ENCODE measurements at regions not wholly inside any gene's neighbourhood (a gene's known extent, or its start where the extent isn't known, plus 50 kb on each side); places are given as distances from the start of the nearest gene placed in this dataset.
A peak's percentile ranks its signal among the peaks of the same experiment; 100 is the strongest.
"Not testable (repeated sequence)": the region's sequence is repeated elsewhere in the genome, so short reads cannot be mapped to it uniquely, and the experiment has no call there.

DNA sequence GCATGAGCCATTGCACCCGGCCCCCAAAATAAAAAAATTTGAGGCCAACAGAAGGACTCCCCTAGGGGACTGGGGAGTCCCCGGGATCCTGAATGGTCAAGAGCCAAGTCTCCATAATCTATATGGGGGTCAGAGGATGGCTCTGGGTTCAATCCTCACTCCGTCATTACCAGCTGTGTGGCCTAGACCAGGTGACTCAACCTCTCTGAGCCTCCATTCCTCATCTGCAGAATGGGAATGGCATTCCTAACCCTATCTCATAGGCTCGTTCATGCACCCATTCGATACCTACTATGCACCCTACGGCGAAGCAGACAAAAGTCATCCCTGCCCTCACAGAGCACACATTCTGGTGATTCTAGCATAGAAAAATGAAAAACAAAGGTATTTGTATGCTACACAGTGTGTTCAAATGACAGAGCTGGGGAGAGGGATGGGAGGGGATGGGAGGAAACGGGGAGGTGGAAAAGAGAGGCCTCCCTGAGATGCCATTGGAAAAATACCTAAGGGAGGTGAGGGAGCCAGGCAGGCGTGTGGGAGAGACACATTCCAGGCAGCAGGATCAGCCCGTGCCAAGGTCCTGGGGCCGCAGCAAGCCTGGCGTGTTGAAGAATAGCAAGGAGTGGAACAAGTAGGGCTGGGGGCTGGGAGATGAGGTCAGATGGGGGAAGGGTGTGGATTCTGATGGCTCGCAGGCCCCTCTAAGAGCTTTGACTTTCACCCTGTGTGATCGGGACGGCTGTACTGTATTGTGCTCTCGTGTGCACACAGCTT is 71.2 kb downstream of the RMI2 start:
- no peak for DNase-seq (ENCODE audit: low read depth)

GRCh38 chr16:11417487-11417886 is 72.2 kb downstream of the RMI2 start:
- no peak for DNase-seq (ENCODE audit: low read depth)

DNA sequence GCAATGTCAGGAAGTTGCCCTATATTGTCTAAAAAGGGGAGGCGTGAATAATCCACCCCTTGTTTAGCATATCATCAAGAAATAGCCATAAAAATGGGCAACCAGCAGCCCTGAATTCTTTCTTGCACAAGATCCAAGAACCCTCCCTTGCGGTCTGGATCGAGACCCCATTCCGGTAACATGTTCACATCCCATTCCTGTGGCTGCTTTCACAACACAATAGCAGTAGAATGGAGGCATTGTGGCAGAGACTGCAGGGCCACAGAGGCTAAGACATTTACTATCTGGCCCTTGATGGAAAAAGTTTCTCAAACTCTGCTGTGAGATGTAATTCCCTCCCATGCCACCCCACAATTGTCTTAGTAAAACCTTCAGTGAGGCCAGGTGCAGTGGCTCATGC is 73.2 kb downstream of the RMI2 start:
- no peak for DNase-seq (ENCODE audit: low read depth)

DNA sequence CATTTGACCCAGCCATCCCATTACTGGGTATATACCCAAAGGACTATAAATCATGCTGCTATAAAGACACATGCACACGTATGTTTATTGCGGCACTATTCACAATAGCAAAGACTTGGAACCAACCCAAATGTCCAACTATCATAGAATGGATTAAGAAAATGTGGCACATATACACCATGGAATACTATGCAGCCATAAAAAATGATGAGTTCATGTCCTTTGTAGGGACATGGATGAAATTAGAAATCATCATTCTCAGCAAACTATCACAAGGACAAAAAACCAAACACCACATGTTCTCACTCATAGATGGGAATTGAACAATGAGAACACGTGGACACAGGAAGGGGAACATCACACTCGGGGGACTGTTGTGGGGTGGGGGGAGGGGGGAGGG is 74.8 kb downstream of the RMI2 start:
- DNase-seq (ENCODE audit: low read depth), result not testable (repeated sequence)

- DNase-seq (ENCODE audit: low read depth), result no peak
Measured at GRCh38 chr16:11420895-11421294, 75.6 kb downstream of the RMI2 start.

- no peak for DNase-seq (ENCODE audit: low read depth)
Measured at GRCh38 chr16:11422381-11423314, 77.4 kb downstream of the RMI2 start.

GRCh38 chr16:11423315-11424117 is 78.3 kb downstream of the RMI2 start:
- no peak for DNase-seq (ENCODE audit: low read depth)

- DNase-seq (ENCODE audit: low read depth), result no peak
Measured at GRCh38 chr16:11424118-11424460, 78.8 kb downstream of the RMI2 start.

GRCh38 chr16:11425140-11425539 is 79.9 kb downstream of the RMI2 start:
- no peak for DNase-seq (ENCODE audit: low read depth)

- no peak for DNase-seq (ENCODE audit: low read depth)
Measured at GRCh38 chr16:11428623-11428953, 83.3 kb downstream of the RMI2 start.

DNA sequence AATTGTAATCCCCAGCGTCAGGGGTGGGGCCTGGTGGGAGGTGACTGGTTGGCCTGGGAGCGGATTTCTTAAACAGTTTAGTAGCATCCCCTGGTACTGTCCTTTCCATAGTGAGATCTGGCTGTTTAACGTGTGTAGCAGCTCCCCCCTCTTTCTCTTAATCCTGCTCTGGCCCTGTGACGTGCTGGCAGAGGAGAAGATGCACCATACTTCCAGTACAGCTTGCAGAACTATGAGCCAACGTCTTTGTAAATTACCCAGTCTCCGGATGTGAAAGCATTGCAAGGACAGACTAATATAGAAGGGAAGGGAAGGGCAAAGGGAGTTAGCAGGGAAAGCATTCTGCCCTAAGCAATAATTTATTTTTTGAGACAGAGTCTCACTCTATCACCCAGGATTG is 83.9 kb downstream of the RMI2 start:
- no peak for DNase-seq (ENCODE audit: low read depth)

GRCh38 chr16:11429823-11430222 is 84.6 kb downstream of the RMI2 start:
- DNase-seq (ENCODE audit: low read depth), result no peak

- DNase-seq (ENCODE audit: low read depth), result no peak
Measured at GRCh38 chr16:11430601-11431317, 85.5 kb downstream of the RMI2 start.

GRCh38 chr16:11431915-11432465 is 86.7 kb downstream of the RMI2 start:
- peak; percentile 11 for DNase-seq (ENCODE audit: low read depth)

- no peak for DNase-seq (ENCODE audit: low read depth)
Measured at GRCh38 chr16:11432856-11433395, 87.7 kb downstream of the RMI2 start.

- DNase-seq (ENCODE audit: low read depth), result no peak
Measured at GRCh38 chr16:11435576-11435975, 90.3 kb downstream of the RMI2 start.

DNA sequence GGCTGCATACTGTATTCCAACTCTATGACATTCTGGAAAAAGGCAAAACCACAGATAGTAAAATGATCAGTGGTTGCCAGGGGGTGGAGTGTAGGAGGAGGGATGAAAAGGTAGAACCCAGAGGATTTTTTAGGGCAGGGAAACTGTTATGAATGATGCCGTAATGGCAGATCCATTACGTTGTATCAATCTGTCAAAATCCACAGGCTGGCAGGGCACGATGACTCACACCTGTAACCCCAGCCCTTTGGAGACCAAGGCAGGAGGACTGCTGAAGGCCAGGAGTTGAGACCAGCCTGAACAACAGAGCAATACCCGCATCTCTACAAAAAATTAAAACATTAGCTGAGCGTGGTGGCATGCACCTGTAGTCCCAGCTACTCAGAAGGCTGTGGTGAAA is 91.8 kb downstream of the RMI2 start:
- DNase-seq (ENCODE audit: low read depth), result no peak

GRCh38 chr16:11439790-11440656 is 94.8 kb downstream of the RMI2 start:
- no peak for DNase-seq (ENCODE audit: low read depth)

DNA sequence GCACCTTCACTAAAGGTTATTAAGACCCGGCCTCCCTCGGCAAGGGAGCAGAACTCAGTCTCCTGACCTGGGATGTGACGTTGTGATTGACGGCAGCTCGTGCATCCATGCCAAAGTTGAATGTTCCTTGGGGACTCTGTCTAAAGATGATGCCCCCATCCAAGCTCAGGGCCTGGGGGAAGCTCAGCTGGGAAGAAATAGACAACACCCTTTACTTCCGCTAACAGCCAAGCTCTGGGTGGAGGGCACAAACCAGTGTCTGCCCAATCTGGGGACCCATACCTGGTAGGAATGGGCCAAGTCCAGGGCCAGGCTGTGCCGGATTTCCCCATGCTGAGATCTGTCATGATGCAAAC is 95.4 kb downstream of the RMI2 start:
- DNase-seq (ENCODE audit: low read depth), result no peak

- no peak for DNase-seq (ENCODE audit: low read depth)
Measured at GRCh38 chr16:11445486-11445885, 100.2 kb downstream of the RMI2 start.

All from EH (cell line).